ENCODE measurements at regions not wholly inside any gene's neighbourhood (a gene's known extent, or its start where the extent isn't known, plus 50 kb on each side); places are given as distances from the start of the nearest gene placed in this dataset.
A peak's percentile ranks its signal among the peaks of the same experiment; 100 is the strongest.

DNA sequence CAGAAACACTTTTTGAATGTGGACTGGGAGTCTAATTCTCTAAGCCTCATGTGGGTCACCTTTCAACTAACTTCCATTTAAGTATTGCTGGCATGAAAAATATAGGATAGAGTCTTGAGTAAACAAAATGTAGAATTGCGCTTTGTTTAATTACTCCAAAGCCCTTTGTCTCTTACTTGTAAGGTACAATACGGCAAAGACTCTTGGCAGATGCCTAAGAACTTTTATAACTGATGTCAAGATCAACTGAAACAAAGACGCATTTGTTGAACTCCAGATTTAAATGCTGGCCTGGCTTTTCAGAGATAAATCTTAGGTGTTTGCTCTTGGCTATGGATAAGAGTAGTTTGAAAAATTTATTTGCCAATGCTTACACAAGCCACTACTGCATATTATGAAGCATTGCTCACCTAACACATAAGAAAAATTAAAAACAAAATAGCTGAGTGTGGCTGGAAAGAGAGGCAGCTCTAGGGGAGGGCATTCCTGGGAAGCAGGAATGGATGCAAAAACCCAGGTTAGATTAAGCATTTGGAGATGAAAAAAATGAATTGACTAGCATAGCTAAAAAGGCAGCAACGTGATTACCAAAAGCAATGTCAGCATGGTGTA lies 107.3 kb upstream of the STARD13 start:
- intact Hi-C loops (cut with DNase I): no loop called here
- Histone ChIP-seq H3K4me3 (no peak overlapping the region), H3K27ac (replicated peaks in 1 of 4) (peak overlapping the region; percentile 8 to 75 (median 54)), H3K27me3 (no peaks in the 10 kb centered on the region), H3K4me1 (peaks cover 9 to 29% (median 21%) of the 10 kb centered on the region in 4 donors), H3K36me3 (no peaks in the 10 kb centered on the region), H3K9me3 (peaks cover 0 to 6% (median 0%) of the 10 kb centered on the region in 4 donors)
- 42% methylated on average over 4 of the region's 4 CpGs for WGBS
- no peak for DNase-seq (ENCODE audit: extremely low spot score)
- TF ChIP-seq POLR2A (IDR thresholded peaks at IDR 0.05; ENCODE audit: low read depth) (no peak), POLR2AphosphoS5 (IDR thresholded peaks at IDR 0.05) (no peak), EP300 (IDR thresholded peaks at IDR 0.05) (no peak)
- TF ChIP-seq, protein P1, sequence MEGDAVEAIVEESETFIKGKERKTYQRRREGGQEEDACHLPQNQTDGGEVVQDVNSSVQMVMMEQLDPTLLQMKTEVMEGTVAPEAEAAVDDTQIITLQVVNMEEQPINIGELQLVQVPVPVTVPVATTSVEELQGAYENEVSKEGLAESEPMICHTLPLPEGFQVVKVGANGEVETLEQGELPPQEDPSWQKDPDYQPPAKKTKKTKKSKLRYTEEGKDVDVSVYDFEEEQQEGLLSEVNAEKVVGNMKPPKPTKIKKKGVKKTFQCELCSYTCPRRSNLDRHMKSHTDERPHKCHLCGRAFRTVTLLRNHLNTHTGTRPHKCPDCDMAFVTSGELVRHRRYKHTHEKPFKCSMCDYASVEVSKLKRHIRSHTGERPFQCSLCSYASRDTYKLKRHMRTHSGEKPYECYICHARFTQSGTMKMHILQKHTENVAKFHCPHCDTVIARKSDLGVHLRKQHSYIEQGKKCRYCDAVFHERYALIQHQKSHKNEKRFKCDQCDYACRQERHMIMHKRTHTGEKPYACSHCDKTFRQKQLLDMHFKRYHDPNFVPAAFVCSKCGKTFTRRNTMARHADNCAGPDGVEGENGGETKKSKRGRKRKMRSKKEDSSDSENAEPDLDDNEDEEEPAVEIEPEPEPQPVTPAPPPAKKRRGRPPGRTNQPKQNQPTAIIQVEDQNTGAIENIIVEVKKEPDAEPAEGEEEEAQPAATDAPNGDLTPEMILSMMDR (IDR thresholded peaks at IDR 0.05): no peak

DNA sequence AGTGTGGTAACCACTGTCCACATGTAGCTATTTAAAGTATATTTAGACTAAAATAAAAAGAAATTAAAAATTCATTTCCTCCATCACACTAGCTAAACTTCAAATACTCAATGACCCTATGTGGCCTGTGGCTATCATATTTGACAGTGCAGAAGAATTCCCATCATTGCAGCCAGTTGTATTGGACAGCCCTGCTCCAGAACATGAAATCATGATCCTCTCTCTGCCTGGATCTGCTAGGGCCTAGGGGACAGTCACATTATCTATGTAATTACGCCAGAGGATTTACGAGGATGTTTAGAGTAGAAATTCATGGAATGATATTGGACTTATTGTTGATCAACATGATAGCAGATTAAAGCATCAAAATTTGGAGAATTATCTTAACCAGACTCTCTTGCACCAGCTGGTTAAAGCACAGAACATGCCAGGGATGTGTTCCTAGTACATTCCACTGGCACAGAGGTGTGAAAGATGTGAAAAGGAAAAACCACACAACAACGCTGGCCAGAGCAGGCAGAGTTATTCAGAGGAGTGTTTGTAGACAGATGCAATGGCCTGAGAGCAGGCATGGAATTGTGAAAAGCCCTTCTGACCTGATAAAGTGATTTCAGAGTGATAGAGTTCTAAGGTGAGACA lies 108.9 kb upstream of the STARD13 start:
- Histone ChIP-seq H3K4me3 (no peak overlapping the region), H3K27me3 (no peaks in the 10 kb centered on the region), H3K4me1 (peaks cover 5 to 29% (median 21%) of the 10 kb centered on the region in 4 donors), H3K27ac (replicated peaks in 1 of 4) (peak overlapping the region; percentile 13 to 75 (median 61)), H3K9me3 (peaks cover 0 to 6% (median 0%) of the 10 kb centered on the region in 4 donors), H3K36me3 (no peaks in the 10 kb centered on the region)
- DNase-seq (ENCODE audit: extremely low spot score): no peak
- WGBS: 59% methylated on average over 3 of the region's 3 CpGs
- intact Hi-C loops (cut with DNase I): no loop called here
- TF ChIP-seq POLR2A (IDR thresholded peaks at IDR 0.05; ENCODE audit: low read depth): no peak
- peak in 1 of 2 donors; percentile 35 for TF ChIP-seq POLR2AphosphoS5 (IDR thresholded peaks at IDR 0.05)
- peak; percentile 10 for TF ChIP-seq EP300 (IDR thresholded peaks at IDR 0.05)
- TF ChIP-seq, protein P1 (IDR thresholded peaks at IDR 0.05): no peak

DNA sequence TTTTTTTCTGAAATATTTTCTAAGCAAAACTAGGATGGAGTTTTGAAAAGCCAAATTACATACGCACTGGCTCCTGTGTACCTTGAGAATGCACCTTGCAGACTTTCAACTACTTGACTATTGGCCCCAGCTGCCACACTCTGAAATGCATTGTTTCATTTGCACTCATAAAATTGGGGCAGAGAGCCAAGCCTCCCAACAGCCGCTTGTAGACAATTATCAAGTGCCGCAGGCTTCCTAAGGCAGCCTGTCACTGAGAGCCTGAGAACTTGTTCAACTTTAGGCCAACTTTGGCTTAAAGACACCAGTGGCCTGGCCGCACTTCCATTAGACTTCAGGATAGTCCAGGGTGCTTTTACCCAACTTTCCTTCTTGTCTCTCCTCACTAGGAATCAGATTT lies 115.7 kb upstream of the STARD13 start:
- 59% methylated on average over 4 of the region's 4 CpGs for WGBS
- peaks cover 7 to 33% (median 25%) of the 10 kb centered on the region in 4 donors for H3K4me1 ChIP-seq
- TF ChIP-seq, protein P1 (IDR thresholded peaks at IDR 0.05): peak in 1 of 3 experiments; percentile 5
- no peak for TF ChIP-seq POLR2A (IDR thresholded peaks at IDR 0.05; ENCODE audit: low read depth)
- peaks cover 0 to 6% (median 0%) of the 10 kb centered on the region in 4 donors for H3K9me3 ChIP-seq
- intact Hi-C loops (cut with DNase I): no loop called here
- no peak for DNase-seq (ENCODE audit: extremely low spot score)
- no peaks in the 10 kb centered on the region for H3K36me3 ChIP-seq
- H3K27me3 ChIP-seq: no peaks in the 10 kb centered on the region
- peak overlapping the region in 3 of 4 donors; percentile 23 to 74 (median 34) for H3K27ac ChIP-seq (replicated peaks in 1 of 4)
- H3K4me3 ChIP-seq: no peak overlapping the region

DNA sequence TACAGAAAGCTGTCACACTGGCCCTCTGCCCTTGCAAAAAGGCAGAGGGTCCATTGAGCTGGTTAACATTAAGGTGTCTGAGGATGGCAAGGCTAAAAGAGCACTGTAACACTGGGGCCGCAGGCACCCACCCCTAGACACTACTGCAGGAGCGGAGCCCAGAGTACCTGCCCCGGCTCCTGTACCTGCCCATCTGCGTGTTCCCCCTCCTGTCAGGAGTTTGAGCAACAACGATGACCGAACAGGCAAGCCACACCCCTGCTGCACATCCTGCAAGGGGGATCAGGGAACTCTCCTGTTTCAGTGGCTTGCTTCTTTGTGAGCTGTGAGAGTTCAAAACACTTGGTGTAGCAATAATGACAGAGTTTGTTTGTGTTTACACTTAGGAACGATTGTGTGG lies 117.4 kb upstream of the STARD13 start:
- Histone ChIP-seq H3K9me3 (no peaks in the 10 kb centered on the region), H3K27ac (replicated peaks in 1 of 4) (no peak overlapping the region), H3K4me1 (peaks cover 7 to 33% (median 25%) of the 10 kb centered on the region in 4 donors), H3K36me3 (no peaks in the 10 kb centered on the region), H3K4me3 (no peak overlapping the region), H3K27me3 (no peaks in the 10 kb centered on the region)
- DNase-seq (ENCODE audit: extremely low spot score): no peak
- intact Hi-C loops (cut with DNase I): no loop called here
- WGBS: 77% methylated on average over 5 of the region's 7 CpGs
- TF ChIP-seq POLR2A (IDR thresholded peaks at IDR 0.05; ENCODE audit: low read depth): no peak
- TF ChIP-seq POLR2AphosphoS5 (IDR thresholded peaks at IDR 0.05): no peak
- TF ChIP-seq EP300 (IDR thresholded peaks at IDR 0.05): no peak
- TF ChIP-seq, protein P1 (IDR thresholded peaks at IDR 0.05): no peak

Data from esophagus muscularis mucosa (tissue), 4 donors.